Type B pancreatic cell (in vitro differentiated cells): ENCODE measurements at regions not wholly inside any gene's neighbourhood (a gene's known extent, or its start where the extent isn't known, plus 50 kb on each side); places are given as distances from the start of the nearest gene placed in this dataset.
A peak's percentile ranks its signal among the peaks of the same experiment; 100 is the strongest.
"Not testable (repeated sequence)": the region's sequence is repeated elsewhere in the genome, so short reads cannot be mapped to it uniquely, and the experiment has no call there.

Experiments
- DNase-seq: peaks from one replicate; pipeline ENCODE4 v3.0.0; 2021; ENCODE audit warnings: mixed read lengths; ENCODE audit not compliant: unreplicated experiment; ENCODE audit errors: extremely low spot score
- H3K27ac Mint-ChIP-seq: 2 replicates; pipeline ENCODE4 v1.8.0; 2021; ENCODE audit warnings: mild to moderate bottlenecking, mixed read lengths
- H3K27me3 Mint-ChIP-seq: 2 replicates; pipeline ENCODE4 v1.8.0; 2021; ENCODE audit warnings: mixed read lengths
- H3K36me3 Mint-ChIP-seq: 2 replicates; pipeline ENCODE4 v1.8.0; 2021; ENCODE audit warnings: mixed read lengths
- H3K4me1 Mint-ChIP-seq: one replicate; pipeline ENCODE4 v1.8.0; 2021; ENCODE audit warnings: mixed read lengths; ENCODE audit not compliant: unreplicated experiment
- H3K4me3 Mint-ChIP-seq: 2 replicates; pipeline ENCODE4 v1.8.0; 2021; ENCODE audit warnings: mild to moderate bottlenecking, mixed read lengths
- H3K9me3 Mint-ChIP-seq: 2 replicates; pipeline ENCODE4 v1.8.0; 2021; ENCODE audit warnings: mixed read lengths
- CTCF ChIP-seq: fragments of 200-600 bp; sonication (generic); conservative IDR thresholded peaks from 2 replicates; pipeline ENCODE4 v1.5.0; 2021; ENCODE audit warnings: antibody characterized with exemption, mild to moderate bottlenecking

- H3K4me3 Mint-ChIP-seq = no peak overlapping the region
- H3K36me3 Mint-ChIP-seq = no peaks in the 10 kb centered on the region
- TF ChIP-seq CTCF = no peak
Observed at GRCh38 chr13:83453300-83453699, 429.0 kb downstream of the SLITRK1 start.

GRCh38 chr13:83452292-83452950, 429.9 kb downstream of the SLITRK1 start:
- Mint-ChIP-seq H3K36me3 (no peaks in the 10 kb centered on the region), H3K4me3 (no peak overlapping the region), H3K27me3 (no peaks in the 10 kb centered on the region), H3K9me3 (no peaks in the 10 kb centered on the region), H3K27ac (no peak overlapping the region), H3K4me1 (peaks cover 15% of the 10 kb centered on the region)
- TF ChIP-seq CTCF = no peak
- no peak for DNase-seq

More at GRCh38 chr13:83453300-83453699, 429.0 kb downstream of the SLITRK1 start:
- Mint-ChIP-seq H3K4me1 (peaks cover 15% of the 10 kb centered on the region), H3K27ac (no peak overlapping the region), H3K9me3 (no peaks in the 10 kb centered on the region), H3K27me3 (no peaks in the 10 kb centered on the region)
- DNase-seq = no peak

- Mint-ChIP-seq H3K36me3 (no peaks in the 10 kb centered on the region), H3K4me1 (peaks cover 15% of the 10 kb centered on the region), H3K27ac (peak overlapping the region; percentile 84), H3K27me3 (no peaks in the 10 kb centered on the region), H3K4me3 (peak overlapping the region; percentile 54), H3K9me3 (peaks cover 5% of the 10 kb centered on the region)
- TF ChIP-seq CTCF = no peak
- no peak for DNase-seq
Observed at GRCh38 chr13:83450591-83450990, 431.7 kb downstream of the SLITRK1 start.

GRCh38 chr13:83449668-83450395, 432.4 kb downstream of the SLITRK1 start:
- Mint-ChIP-seq H3K27ac (peak overlapping the region; percentile 84), H3K4me1 (peaks cover 15% of the 10 kb centered on the region), H3K4me3 (peak overlapping the region; percentile 46), H3K9me3 (peaks cover 9% of the 10 kb centered on the region), H3K27me3 (no peaks in the 10 kb centered on the region), H3K36me3 (no peaks in the 10 kb centered on the region)
- DNase-seq = no peak
- no peak for TF ChIP-seq CTCF

- H3K36me3 Mint-ChIP-seq = no peaks in the 10 kb centered on the region
- no peak for TF ChIP-seq CTCF
Observed at GRCh38 chr13:83440465-83440864, 441.8 kb downstream of the SLITRK1 start.

GRCh38 chr13:83439464-83439863, 442.8 kb downstream of the SLITRK1 start:
- H3K36me3 Mint-ChIP-seq = not testable (repeated sequence)

More at GRCh38 chr13:83440465-83440864, 441.8 kb downstream of the SLITRK1 start:
- no peak overlapping the region for H3K4me3 Mint-ChIP-seq
- no peak overlapping the region for H3K27ac Mint-ChIP-seq
- H3K4me1 Mint-ChIP-seq = peaks cover 8% of the 10 kb centered on the region
- DNase-seq = no peak
- peaks cover 5% of the 10 kb centered on the region for H3K9me3 Mint-ChIP-seq
- H3K27me3 Mint-ChIP-seq = no peaks in the 10 kb centered on the region

More at GRCh38 chr13:83439464-83439863, 442.8 kb downstream of the SLITRK1 start:
- H3K27ac Mint-ChIP-seq, H3K9me3 Mint-ChIP-seq, DNase-seq, H3K4me1 Mint-ChIP-seq, H3K27me3 Mint-ChIP-seq, H3K4me3 Mint-ChIP-seq: not testable (repeated sequence)
